A549 (cell line): ENCODE measurements at regions not wholly inside any gene's neighbourhood (a gene's known extent, or its start where the extent isn't known, plus 50 kb on each side); places are given as distances from the start of the nearest gene placed in this dataset.

Experiments used
- CTCF ChIP-seq: fragments of >200 bp; sonication (Bioruptor Twin); formaldehyde crosslinking; IDR thresholded peaks from 3 replicates; pipeline ENCODE4 v1.5.1; 2016
- ELK1 ChIP-seq: fragments of 150-350 bp; IDR thresholded peaks from 2 replicates; pipeline ENCODE4 v1.6.1; 2014; ENCODE audit warnings: low read depth, mild to moderate bottlenecking, low read length
- HOXA7 ChIP-seq: fragments of 250-450 bp; sonication (Bioruptor Pico); IDR thresholded peaks from 2 replicates; pipeline ENCODE4 v1.5.0; 2020; ENCODE audit warnings: mild to moderate bottlenecking, moderate library complexity
- RARB ChIP-seq: fragments of 250-450 bp; sonication (Bioruptor Pico); IDR thresholded peaks from 2 replicates; pipeline ENCODE4 v1.8.0; 2021; ENCODE audit warnings: mild to moderate bottlenecking, moderate library complexity

GRCh38 chr16:80362816-80363215, 178.0 kb upstream of the DYNLRB2 start:
- no peak for TF ChIP-seq CTCF
- TF ChIP-seq ELK1: no peak
- TF ChIP-seq RARB (CRISPR knock-in tag): no peak
- TF ChIP-seq HOXA7: no peak
